Bronchial epithelial cell (primary cell): ENCODE measurements at regions not wholly inside any gene's neighbourhood (a gene's known extent, or its start where the extent isn't known, plus 50 kb on each side); places are given as distances from the start of the nearest gene placed in this dataset.

ENCODE experiments used
- DNase-seq: peaks from one replicate; pipeline ENCODE4 v3.0.0-alpha.2; 2010; ENCODE audit warnings: low read depth
- FAIRE-seq: peaks from 2 replicates; lab custom pipeline; 2011; peaks lifted over from hg19 to GRCh38; lab: Jason Lieb, UNC
- H3K27me3 ChIP-seq: 2 replicates; pipeline ENCODE4 v1.5.1; 2011; ENCODE audit warnings: low read length; ENCODE audit not compliant: control insufficient read depth, insufficient read depth
- H3K36me3 ChIP-seq: 2 replicates; pipeline ENCODE4 v1.5.1; 2011; ENCODE audit warnings: low read length; ENCODE audit not compliant: control insufficient read depth, insufficient read depth
- H3K4me3 ChIP-seq: 2 replicates; pipeline ENCODE4 v1.5.1; 2011; ENCODE audit warnings: mild to moderate bottlenecking, low read depth, low read length, control low read depth
- CTCF ChIP-seq: IDR thresholded peaks from 2 replicates; pipeline ENCODE4 v1.5.1; 2011; ENCODE audit warnings: mild to moderate bottlenecking, moderate library complexity, low read length, control low read depth, inconsistent platforms; ENCODE audit not compliant: insufficient read depth, severe bottlenecking

- Histone ChIP-seq H3K27me3 (no peaks in the 10 kb centered on the region), H3K36me3 (no peaks in the 10 kb centered on the region), H3K4me3 (no peak overlapping the region)
- TF ChIP-seq CTCF: no peak
- DNase-seq (no peak), FAIRE-seq (no peak)
These were observed 65.6 kb downstream of the UFM1 start for GRCh38 chr13:38415233-38415632.

- H3K27me3 ChIP-seq: no peaks in the 10 kb centered on the region
- peak; percentile 44 for DNase-seq
- no peaks in the 10 kb centered on the region for H3K36me3 ChIP-seq
- no peak for TF ChIP-seq CTCF
- no peak for FAIRE-seq
- H3K4me3 ChIP-seq: no peak overlapping the region
These were observed 67.6 kb downstream of the UFM1 start for GRCh38 chr13:38417241-38417640.

GRCh38 chr13:38417727-38418126, 68.1 kb downstream of the UFM1 start:
- peak; percentile 40 for TF ChIP-seq CTCF
- no peaks in the 10 kb centered on the region for H3K36me3 ChIP-seq
- no peaks in the 10 kb centered on the region for H3K27me3 ChIP-seq
- peak; percentile 52 for DNase-seq
- H3K4me3 ChIP-seq: no peak overlapping the region
- peak; percentile 50 for FAIRE-seq

- DNase-seq: no peak
- TF ChIP-seq CTCF: no peak
- no peak for FAIRE-seq
- Histone ChIP-seq H3K27me3 (no peaks in the 10 kb centered on the region), H3K4me3 (no peak overlapping the region), H3K36me3 (no peaks in the 10 kb centered on the region)
These were observed 68.6 kb downstream of the UFM1 start for GRCh38 chr13:38418286-38418685.

GRCh38 chr13:38419312-38419873, 69.7 kb downstream of the UFM1 start:
- Histone ChIP-seq H3K36me3 (no peaks in the 10 kb centered on the region), H3K4me3 (no peak overlapping the region), H3K27me3 (no peaks in the 10 kb centered on the region)
- DNase-seq (no peak), FAIRE-seq (no peak)
- TF ChIP-seq CTCF: no peak
